Activated naive CD4-positive, alpha-beta T cell treated with anti-CD3 and anti-CD28 coated beads, Interleukin-2, amount 10 ng/mL, durations not matched to agents 7 days and 5 days (primary cell): ENCODE measurements at regions not wholly inside any gene's neighbourhood (a gene's known extent, or its start where the extent isn't known, plus 50 kb on each side); places are given as distances from the start of the nearest gene placed in this dataset.
"Not testable (repeated sequence)": the region's sequence is repeated elsewhere in the genome, so short reads cannot be mapped to it uniquely, and the experiment has no call there.

Experiments
- CTCF ChIA-PET: fragments of 350-600 bp; sonication (Branson Sonifier 250); formaldehyde crosslinking; loops from one replicate; lab custom pipeline; 2021; ENCODE audit warnings: antibody characterized with exemption; lab: Charles Lee
- DNase-seq: peaks from one replicate; pipeline ENCODE4 v3.0.0-alpha.2; 2020
- H3K27ac Mint-ChIP-seq: one replicate; pipeline ENCODE4 v1.8.0; 2021; ENCODE audit warnings: mild to moderate bottlenecking, moderate library complexity, mixed read lengths
- H3K27me3 Mint-ChIP-seq: one replicate; pipeline ENCODE4 v1.8.0; 2021; ENCODE audit warnings: mild to moderate bottlenecking, mixed read lengths
- H3K36me3 Mint-ChIP-seq: one replicate; pipeline ENCODE4 v1.8.0; 2021; ENCODE audit warnings: mixed read lengths
- H3K4me1 Mint-ChIP-seq: one replicate; pipeline ENCODE4 v1.8.0; 2021; ENCODE audit warnings: mixed read lengths
- H3K4me3 Mint-ChIP-seq: one replicate; pipeline ENCODE4 v1.8.0; 2021; ENCODE audit warnings: mild to moderate bottlenecking, moderate library complexity, mixed read lengths
- H3K9me3 Mint-ChIP-seq: one replicate; pipeline ENCODE4 v1.8.0; 2021; ENCODE audit warnings: mixed read lengths

- Mint-ChIP-seq H3K9me3 (peaks cover 16% of the 10 kb centered on the region), H3K4me1 (no peaks in the 10 kb centered on the region), H3K36me3 (no peaks in the 10 kb centered on the region), H3K27me3 (no peaks in the 10 kb centered on the region), H3K27ac (no peak overlapping the region), H3K4me3 (no peak overlapping the region)
- CTCF ChIA-PET: interaction anchor here (0.6 kb wide), 1 partner anchor 83 kb away, joined by 3 read pairs; no protein-coding TSS in a partner anchor
- DNase-seq: no peak
These were observed 539.0 kb downstream of the PCDH7 start for GRCh38 chr4:31259119-31259518.

- CTCF ChIA-PET: no interaction called here
- DNase-seq: no peak
- H3K4me1 Mint-ChIP-seq: no peaks in the 10 kb centered on the region
- no peak overlapping the region for H3K27ac Mint-ChIP-seq
- H3K9me3 Mint-ChIP-seq: peaks cover 16% of the 10 kb centered on the region
- H3K36me3 Mint-ChIP-seq: no peaks in the 10 kb centered on the region
- no peaks in the 10 kb centered on the region for H3K27me3 Mint-ChIP-seq
- no peak overlapping the region for H3K4me3 Mint-ChIP-seq
These were observed 541.5 kb downstream of the PCDH7 start for GRCh38 chr4:31261632-31262031.

GRCh38 chr4:31266094-31266493 is 545.9 kb downstream of the PCDH7 start:
- CTCF ChIA-PET, H3K27ac Mint-ChIP-seq, H3K27me3 Mint-ChIP-seq, H3K4me3 Mint-ChIP-seq, DNase-seq, H3K4me1 Mint-ChIP-seq, H3K9me3 Mint-ChIP-seq, H3K36me3 Mint-ChIP-seq: not testable (repeated sequence)

GRCh38 chr4:31272331-31273061 is 552.3 kb downstream of the PCDH7 start:
- Mint-ChIP-seq H3K4me1 (no peaks in the 10 kb centered on the region), H3K27me3 (no peaks in the 10 kb centered on the region), H3K36me3 (no peaks in the 10 kb centered on the region), H3K4me3 (no peak overlapping the region), H3K9me3 (peaks cover 7% of the 10 kb centered on the region), H3K27ac (no peak overlapping the region)
- DNase-seq: no peak
- CTCF ChIA-PET: interaction anchor here (0.6 kb wide), 1 partner anchor 851 kb away, joined by 3 read pairs; no protein-coding TSS in a partner anchor

GRCh38 chr4:31275906-31276305 is 555.7 kb downstream of the PCDH7 start:
- CTCF ChIA-PET: no interaction called here
- Mint-ChIP-seq H3K4me3 (no peak overlapping the region), H3K27ac (no peak overlapping the region), H3K9me3 (peaks cover 5% of the 10 kb centered on the region), H3K27me3 (no peaks in the 10 kb centered on the region), H3K4me1 (no peaks in the 10 kb centered on the region), H3K36me3 (no peaks in the 10 kb centered on the region)
- no peak for DNase-seq

- Mint-ChIP-seq H3K36me3 (no peaks in the 10 kb centered on the region), H3K27ac (no peak overlapping the region), H3K27me3 (no peaks in the 10 kb centered on the region), H3K4me1 (no peaks in the 10 kb centered on the region), H3K4me3 (no peak overlapping the region), H3K9me3 (peaks cover 2% of the 10 kb centered on the region)
- DNase-seq: no peak
- CTCF ChIA-PET: no interaction called here
These were observed 563.5 kb downstream of the PCDH7 start for GRCh38 chr4:31283679-31284078.

GRCh38 chr4:31290836-31291235 is 570.7 kb downstream of the PCDH7 start:
- no peak overlapping the region for H3K4me3 Mint-ChIP-seq
- no peaks in the 10 kb centered on the region for H3K4me1 Mint-ChIP-seq
- DNase-seq: no peak
- CTCF ChIA-PET: no interaction called here
- no peaks in the 10 kb centered on the region for H3K36me3 Mint-ChIP-seq
- no peaks in the 10 kb centered on the region for H3K27me3 Mint-ChIP-seq
- H3K27ac Mint-ChIP-seq: no peak overlapping the region
- peaks cover 11% of the 10 kb centered on the region for H3K9me3 Mint-ChIP-seq

GRCh38 chr4:31291238-31291637 is 571.1 kb downstream of the PCDH7 start:
- Mint-ChIP-seq H3K27ac (no peak overlapping the region), H3K27me3 (no peaks in the 10 kb centered on the region), H3K4me3 (no peak overlapping the region), H3K9me3 (peaks cover 11% of the 10 kb centered on the region), H3K4me1 (no peaks in the 10 kb centered on the region), H3K36me3 (no peaks in the 10 kb centered on the region)
- DNase-seq: no peak
- CTCF ChIA-PET: no interaction called here

GRCh38 chr4:31294655-31295480 is 574.7 kb downstream of the PCDH7 start:
- Mint-ChIP-seq H3K4me3 (no peak overlapping the region), H3K27me3 (no peaks in the 10 kb centered on the region), H3K27ac (no peak overlapping the region), H3K9me3 (peaks cover 8% of the 10 kb centered on the region), H3K4me1 (no peaks in the 10 kb centered on the region), H3K36me3 (no peaks in the 10 kb centered on the region)
- no peak for DNase-seq
- CTCF ChIA-PET: no interaction called here

- Mint-ChIP-seq H3K9me3 (peaks cover 6% of the 10 kb centered on the region), H3K36me3 (no peaks in the 10 kb centered on the region), H3K27ac (no peak overlapping the region), H3K4me3 (no peak overlapping the region), H3K4me1 (no peaks in the 10 kb centered on the region), H3K27me3 (no peaks in the 10 kb centered on the region)
- CTCF ChIA-PET: no interaction called here
- DNase-seq: no peak
These were observed 578.6 kb downstream of the PCDH7 start for GRCh38 chr4:31298737-31299136.

- H3K27ac Mint-ChIP-seq: no peak overlapping the region
- no peaks in the 10 kb centered on the region for H3K27me3 Mint-ChIP-seq
- CTCF ChIA-PET: no interaction called here
- H3K9me3 Mint-ChIP-seq: no peaks in the 10 kb centered on the region
- no peaks in the 10 kb centered on the region for H3K36me3 Mint-ChIP-seq
- H3K4me1 Mint-ChIP-seq: no peaks in the 10 kb centered on the region
- DNase-seq: no peak
- H3K4me3 Mint-ChIP-seq: no peak overlapping the region
These were observed 586.9 kb downstream of the PCDH7 start for GRCh38 chr4:31307029-31307428.

- H3K4me1 Mint-ChIP-seq: no peaks in the 10 kb centered on the region
- no peak for DNase-seq
- no peaks in the 10 kb centered on the region for H3K36me3 Mint-ChIP-seq
- H3K27me3 Mint-ChIP-seq: no peaks in the 10 kb centered on the region
- CTCF ChIA-PET: no interaction called here
- no peak overlapping the region for H3K27ac Mint-ChIP-seq
- H3K9me3 Mint-ChIP-seq: peaks cover 2% of the 10 kb centered on the region
- H3K4me3 Mint-ChIP-seq: no peak overlapping the region
These were observed 604.6 kb downstream of the PCDH7 start for GRCh38 chr4:31324814-31325213.

- CTCF ChIA-PET: no interaction called here
- no peaks in the 10 kb centered on the region for H3K27me3 Mint-ChIP-seq
- no peaks in the 10 kb centered on the region for H3K4me1 Mint-ChIP-seq
- no peak overlapping the region for H3K4me3 Mint-ChIP-seq
- no peak for DNase-seq
- no peak overlapping the region for H3K27ac Mint-ChIP-seq
- no peaks in the 10 kb centered on the region for H3K9me3 Mint-ChIP-seq
- H3K36me3 Mint-ChIP-seq: no peaks in the 10 kb centered on the region
These were observed 605.1 kb downstream of the PCDH7 start for GRCh38 chr4:31325300-31325699.

- H3K9me3 Mint-ChIP-seq: no peaks in the 10 kb centered on the region
- no peak overlapping the region for H3K27ac Mint-ChIP-seq
- no peaks in the 10 kb centered on the region for H3K27me3 Mint-ChIP-seq
- no peaks in the 10 kb centered on the region for H3K36me3 Mint-ChIP-seq
- no peak for DNase-seq
- CTCF ChIA-PET: no interaction called here
- no peak overlapping the region for H3K4me3 Mint-ChIP-seq
- no peaks in the 10 kb centered on the region for H3K4me1 Mint-ChIP-seq
These were observed 606.9 kb downstream of the PCDH7 start for GRCh38 chr4:31327031-31327430.

GRCh38 chr4:31328932-31329331 is 608.8 kb downstream of the PCDH7 start:
- Mint-ChIP-seq H3K4me1 (no peaks in the 10 kb centered on the region), H3K4me3 (no peak overlapping the region), H3K36me3 (no peaks in the 10 kb centered on the region), H3K9me3 (no peaks in the 10 kb centered on the region), H3K27ac (no peak overlapping the region), H3K27me3 (no peaks in the 10 kb centered on the region)
- CTCF ChIA-PET: no interaction called here
- DNase-seq: no peak
